ENCODE measurements at regions not wholly inside any gene's neighbourhood (a gene's known extent, or its start where the extent isn't known, plus 50 kb on each side); places are given as distances from the start of the nearest gene placed in this dataset.

- no peak for FAIRE-seq
Observed at GRCh38 chr16:87244636-87245197, 72.5 kb downstream of the C16orf95 start.

DNA sequence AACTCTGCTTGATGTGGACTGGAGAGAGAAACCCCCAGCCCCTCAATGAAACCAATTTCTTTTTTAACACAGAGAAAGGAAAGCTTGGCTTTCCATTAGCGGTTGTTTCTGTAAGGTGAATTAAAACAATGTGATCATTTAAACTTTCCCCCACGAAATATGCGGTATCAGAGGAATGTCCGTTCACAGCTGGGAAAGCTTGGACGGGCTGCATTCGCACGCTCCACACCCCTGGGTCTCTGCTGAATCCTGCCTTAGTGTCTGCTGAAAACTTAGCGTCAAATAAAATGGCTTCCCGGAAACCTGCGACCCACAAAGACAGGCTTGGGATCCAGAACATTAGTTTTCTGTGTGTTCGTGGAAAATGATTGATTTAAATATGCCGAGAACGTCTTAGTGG, 71.7 kb downstream of the C16orf95 start:
- no peak for FAIRE-seq

- no peak for FAIRE-seq
Observed at GRCh38 chr16:87246269-87247065, 70.7 kb downstream of the C16orf95 start.

- no peak for FAIRE-seq
Observed at GRCh38 chr16:87248714-87249113, 68.5 kb downstream of the C16orf95 start.

GRCh38 chr16:87249425-87249824, 67.8 kb downstream of the C16orf95 start:
- no peak for FAIRE-seq

GRCh38 chr16:87250431-87250960, 66.7 kb downstream of the C16orf95 start:
- no peak for FAIRE-seq

GRCh38 chr16:87252269-87252970, 64.8 kb downstream of the C16orf95 start:
- no peak for FAIRE-seq

Measured in A204.1 (cell line).